ENCODE measurements at regions not wholly inside any gene's neighbourhood (a gene's known extent, or its start where the extent isn't known, plus 50 kb on each side); places are given as distances from the start of the nearest gene placed in this dataset.

- no peak overlapping the region for H3K27ac ChIP-seq
- 87 to 89% methylated on average over 4 of the region's 4 CpGs for WGBS, 2 donors
Measured at GRCh38 chr1:81432059-81432458, 368.7 kb upstream of the ADGRL2 start.

GRCh38 chr1:81431624-81432000, 369.1 kb upstream of the ADGRL2 start:
- Histone ChIP-seq H3K4me3 (no peak overlapping the region), H3K36me3 (ENCODE audit: low read depth, missing control alignments) (no peaks in the 10 kb centered on the region), H3K27me3 (no peaks in the 10 kb centered on the region), H3K4me1 (no peaks in the 10 kb centered on the region), H3K27ac (no peak overlapping the region), H3K9me3 (no peaks in the 10 kb centered on the region)
- no peak for DNase-seq
- intact Hi-C loops (cut with DNase I; ENCODE audit: low total_unique reads): no loop called here
- TF ChIP-seq CTCF (IDR thresholded peaks at IDR 0.05) (no peak), POLR2A (IDR thresholded peaks at IDR 0.05) (no peak)
- WGBS, 2 donors: 95 to 97% methylated on average over 2 of the region's 2 CpGs

More at GRCh38 chr1:81432059-81432458, 368.7 kb upstream of the ADGRL2 start:
- Histone ChIP-seq H3K4me3 (no peak overlapping the region), H3K4me1 (no peaks in the 10 kb centered on the region), H3K9me3 (no peaks in the 10 kb centered on the region), H3K36me3 (ENCODE audit: low read depth, missing control alignments) (no peaks in the 10 kb centered on the region), H3K27me3 (no peaks in the 10 kb centered on the region)
- TF ChIP-seq POLR2A (IDR thresholded peaks at IDR 0.05) (no peak), CTCF (IDR thresholded peaks at IDR 0.05) (no peak)
- DNase-seq: no peak
- intact Hi-C loops (cut with DNase I; ENCODE audit: low total_unique reads): no loop called here

GRCh38 chr1:81430955-81431623, 369.6 kb upstream of the ADGRL2 start:
- Histone ChIP-seq H3K27me3 (no peaks in the 10 kb centered on the region), H3K9me3 (no peaks in the 10 kb centered on the region), H3K27ac (no peak overlapping the region), H3K36me3 (ENCODE audit: low read depth, missing control alignments) (no peaks in the 10 kb centered on the region), H3K4me1 (no peaks in the 10 kb centered on the region), H3K4me3 (no peak overlapping the region)
- intact Hi-C loops (cut with DNase I; ENCODE audit: low total_unique reads): no loop called here
- DNase-seq: no peak
- 77 to 82% methylated on average over 6 of the region's 6 CpGs for WGBS, 2 donors
- TF ChIP-seq POLR2A (IDR thresholded peaks at IDR 0.05) (no peak), CTCF (IDR thresholded peaks at IDR 0.05) (no peak)

- no peak for TF ChIP-seq CTCF (IDR thresholded peaks at IDR 0.05)
- no peak for TF ChIP-seq POLR2A (IDR thresholded peaks at IDR 0.05)
- 35 to 44% methylated on average over 1 of the region's 1 CpG for WGBS, 2 donors
- Histone ChIP-seq H3K36me3 (ENCODE audit: low read depth, missing control alignments) (no peaks in the 10 kb centered on the region), H3K27ac (no peak overlapping the region), H3K27me3 (no peaks in the 10 kb centered on the region), H3K9me3 (no peaks in the 10 kb centered on the region), H3K4me3 (no peak overlapping the region), H3K4me1 (no peaks in the 10 kb centered on the region)
- DNase-seq: no peak
- intact Hi-C loops (cut with DNase I; ENCODE audit: low total_unique reads): no loop called here
Measured at GRCh38 chr1:81430236-81430938, 370.3 kb upstream of the ADGRL2 start.

GRCh38 chr1:81428998-81429397, 371.7 kb upstream of the ADGRL2 start:
- H3K27ac ChIP-seq: no peak overlapping the region
- DNase-seq: no peak
- no peaks in the 10 kb centered on the region for H3K27me3 ChIP-seq
- TF ChIP-seq CTCF (IDR thresholded peaks at IDR 0.05) (no peak), POLR2A (IDR thresholded peaks at IDR 0.05) (no peak)
- 88 to 96% methylated on average over 1 of the region's 1 CpG for whole genome bisulfite sequencing, 2 donors
- intact Hi-C loops (cut with DNase I; ENCODE audit: low total_unique reads): no loop called here
- H3K9me3 ChIP-seq: no peaks in the 10 kb centered on the region
- H3K4me3 ChIP-seq: no peak overlapping the region
- H3K36me3 ChIP-seq (ENCODE audit: low read depth, missing control alignments): no peaks in the 10 kb centered on the region
- no peaks in the 10 kb centered on the region for H3K4me1 ChIP-seq
